Nephron (organoid): ENCODE measurements at regions not wholly inside any gene's neighbourhood (a gene's known extent, or its start where the extent isn't known, plus 50 kb on each side); places are given as distances from the start of the nearest gene placed in this dataset.

Source experiments
- H3K27ac Mint-ChIP-seq, 3 experiments: 2 replicates each; pipeline ENCODE4 v1.8.0; 2020; ENCODE audit warnings: mixed read lengths in 3 of 3, mild to moderate bottlenecking in 2 of 3, moderate library complexity in 1 of 3
- H3K27me3 Mint-ChIP-seq: 2 replicates; pipeline ENCODE4 v1.8.0; 2021; ENCODE audit warnings: low read depth, mild to moderate bottlenecking, moderate library complexity, mixed read lengths
- H3K36me3 Mint-ChIP-seq: 2 replicates; pipeline ENCODE4 v1.8.0; 2020; ENCODE audit warnings: low read depth, mixed read lengths
- H3K4me1 Mint-ChIP-seq: 2 replicates; pipeline ENCODE4 v1.8.0; 2020; ENCODE audit warnings: mixed read lengths
- H3K4me3 Mint-ChIP-seq, 3 experiments: 2 replicates each; pipeline ENCODE4 v1.8.0; 2020; ENCODE audit warnings: mild to moderate bottlenecking in 3 of 3, mixed read lengths in 3 of 3, moderate library complexity in 2 of 3
- H3K9me3 Mint-ChIP-seq: 2 replicates; pipeline ENCODE4 v1.8.0; 2020; ENCODE audit warnings: mixed read lengths
- CTCF ChIP-seq, 3 experiments: fragments of 200-600 bp; sonication (generic); IDR thresholded peaks; one replicate each; pipeline ENCODE4 v1.5.0; 2021; ENCODE audit warnings: antibody characterized with exemption in 3 of 3; ENCODE audit not compliant: unreplicated experiment in 3 of 3

DNA sequence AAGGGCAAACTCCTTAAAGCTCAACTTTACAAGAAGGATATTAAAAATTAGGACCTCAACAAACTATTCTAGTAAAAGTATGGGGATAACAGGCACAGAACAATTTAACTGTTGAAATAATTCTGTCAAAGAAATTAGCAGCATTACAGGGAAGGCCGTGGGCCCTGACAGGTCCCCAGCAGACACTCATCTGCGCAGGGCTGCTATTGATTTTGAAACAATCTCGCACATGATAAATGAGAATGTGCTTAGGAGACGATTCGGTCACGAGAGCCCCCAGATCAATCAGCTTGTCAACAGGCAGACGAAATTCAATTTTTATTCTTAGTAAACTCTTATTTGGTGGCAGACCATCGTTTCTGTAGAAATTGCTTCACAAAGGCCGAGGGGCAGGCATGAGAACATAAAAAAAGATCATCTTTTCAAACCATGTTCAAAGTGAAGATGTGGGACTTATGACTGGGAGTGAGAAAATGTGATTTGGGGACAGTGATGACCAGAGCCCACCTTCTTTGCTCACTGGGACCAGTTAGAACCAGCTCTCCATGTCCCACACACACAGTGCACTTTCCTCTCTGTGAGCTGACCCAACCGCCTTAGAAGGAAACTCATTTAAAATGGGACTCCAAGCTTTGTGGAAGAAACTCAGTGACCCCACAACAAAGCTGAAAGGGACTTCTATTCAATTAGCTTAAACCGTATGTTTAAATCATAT is 654.5 kb downstream of the TOX3 start:
- Mint-ChIP-seq H3K36me3 (no peaks in the 10 kb centered on the region), H3K27ac (no peak overlapping the region), H3K4me3 (no peak overlapping the region), H3K27me3 (no peaks in the 10 kb centered on the region), H3K4me1 (no peaks in the 10 kb centered on the region), H3K9me3 (peaks cover 4% of the 10 kb centered on the region)
- no peak for TF ChIP-seq CTCF (IDR thresholded peaks at IDR 0.05; ENCODE audit: unreplicated experiment in 3 of 3)

GRCh38 chr16:51888534-51888933 is 658.4 kb downstream of the TOX3 start:
- no peak overlapping the region for H3K27ac Mint-ChIP-seq
- no peaks in the 10 kb centered on the region for H3K36me3 Mint-ChIP-seq
- no peaks in the 10 kb centered on the region for H3K27me3 Mint-ChIP-seq
- H3K4me3 Mint-ChIP-seq: no peak overlapping the region
- peaks cover 4% of the 10 kb centered on the region for H3K9me3 Mint-ChIP-seq
- no peaks in the 10 kb centered on the region for H3K4me1 Mint-ChIP-seq
- no peak for TF ChIP-seq CTCF (IDR thresholded peaks at IDR 0.05; ENCODE audit: unreplicated experiment in 3 of 3)

GRCh38 chr16:51888016-51888415 is 658.9 kb downstream of the TOX3 start:
- H3K27ac Mint-ChIP-seq: no peak overlapping the region
- no peaks in the 10 kb centered on the region for H3K9me3 Mint-ChIP-seq
- TF ChIP-seq CTCF (IDR thresholded peaks at IDR 0.05; ENCODE audit: unreplicated experiment in 3 of 3): no peak
- H3K36me3 Mint-ChIP-seq: no peaks in the 10 kb centered on the region
- H3K4me1 Mint-ChIP-seq: no peaks in the 10 kb centered on the region
- no peak overlapping the region for H3K4me3 Mint-ChIP-seq
- no peaks in the 10 kb centered on the region for H3K27me3 Mint-ChIP-seq

GRCh38 chr16:51886456-51886855 is 660.5 kb downstream of the TOX3 start:
- Mint-ChIP-seq H3K27me3 (no peaks in the 10 kb centered on the region), H3K9me3 (no peaks in the 10 kb centered on the region), H3K36me3 (no peaks in the 10 kb centered on the region), H3K27ac (no peak overlapping the region), H3K4me3 (no peak overlapping the region), H3K4me1 (peaks cover 3% of the 10 kb centered on the region)
- TF ChIP-seq CTCF (IDR thresholded peaks at IDR 0.05; ENCODE audit: unreplicated experiment in 3 of 3): no peak

GRCh38 chr16:51884773-51885172 is 662.2 kb downstream of the TOX3 start:
- H3K9me3 Mint-ChIP-seq: no peaks in the 10 kb centered on the region
- H3K4me3 Mint-ChIP-seq: no peak overlapping the region
- H3K27ac Mint-ChIP-seq: no peak overlapping the region
- peaks cover 16% of the 10 kb centered on the region for H3K4me1 Mint-ChIP-seq
- H3K27me3 Mint-ChIP-seq: no peaks in the 10 kb centered on the region
- TF ChIP-seq CTCF (IDR thresholded peaks at IDR 0.05; ENCODE audit: unreplicated experiment in 3 of 3): no peak
- H3K36me3 Mint-ChIP-seq: no peaks in the 10 kb centered on the region

DNA sequence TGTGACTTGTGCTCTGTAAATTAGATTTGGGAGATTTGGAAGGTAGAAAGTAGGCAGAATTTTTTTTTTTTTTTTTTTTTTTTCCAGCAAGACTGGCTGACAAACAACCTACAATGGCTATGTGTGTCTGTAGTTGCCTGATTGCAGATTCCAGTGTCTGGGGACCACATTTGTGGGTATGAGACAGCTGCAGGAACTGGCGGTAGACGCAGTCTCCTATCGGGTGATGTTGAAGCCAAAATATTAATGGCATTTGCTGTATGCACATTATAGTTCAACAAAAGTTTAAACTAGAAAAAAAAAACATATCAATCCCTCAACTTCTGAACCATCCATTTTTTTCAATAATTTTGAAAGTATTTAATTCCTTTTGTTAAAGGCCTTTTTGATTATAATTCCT is 665.2 kb downstream of the TOX3 start:
- H3K4me3 Mint-ChIP-seq: no peak overlapping the region
- no peaks in the 10 kb centered on the region for H3K36me3 Mint-ChIP-seq
- H3K27ac Mint-ChIP-seq: peak overlapping the region in 1 of 3 experiments; percentile 8
- H3K4me1 Mint-ChIP-seq: peaks cover 27% of the 10 kb centered on the region
- no peaks in the 10 kb centered on the region for H3K9me3 Mint-ChIP-seq
- TF ChIP-seq CTCF (IDR thresholded peaks at IDR 0.05; ENCODE audit: unreplicated experiment in 3 of 3): no peak
- no peaks in the 10 kb centered on the region for H3K27me3 Mint-ChIP-seq
